ENCODE measurements at regions not wholly inside any gene's neighbourhood (a gene's known extent, or its start where the extent isn't known, plus 50 kb on each side); places are given as distances from the start of the nearest gene placed in this dataset.

DNA sequence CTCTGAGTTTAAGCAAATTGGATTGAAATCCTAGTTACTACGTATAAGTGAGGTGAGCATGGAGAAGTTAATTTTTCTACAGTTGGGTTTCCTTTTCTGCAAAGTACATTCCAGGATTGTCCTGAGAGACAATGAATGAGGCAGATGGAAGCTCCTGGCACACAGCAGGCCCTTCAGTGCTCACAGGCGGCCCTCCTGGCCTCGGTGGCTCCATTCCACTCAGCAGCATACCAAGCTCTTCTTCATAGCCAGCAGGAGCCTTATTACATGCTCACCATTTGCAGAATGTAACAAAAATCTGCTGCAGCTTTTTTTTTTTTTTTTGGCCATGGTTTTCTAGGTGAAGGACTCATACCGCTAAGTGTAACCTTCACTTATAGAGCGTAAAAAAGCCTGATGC lies 113.2 kb upstream of the FAM9B start:
- TF ChIP-seq, protein P1, sequence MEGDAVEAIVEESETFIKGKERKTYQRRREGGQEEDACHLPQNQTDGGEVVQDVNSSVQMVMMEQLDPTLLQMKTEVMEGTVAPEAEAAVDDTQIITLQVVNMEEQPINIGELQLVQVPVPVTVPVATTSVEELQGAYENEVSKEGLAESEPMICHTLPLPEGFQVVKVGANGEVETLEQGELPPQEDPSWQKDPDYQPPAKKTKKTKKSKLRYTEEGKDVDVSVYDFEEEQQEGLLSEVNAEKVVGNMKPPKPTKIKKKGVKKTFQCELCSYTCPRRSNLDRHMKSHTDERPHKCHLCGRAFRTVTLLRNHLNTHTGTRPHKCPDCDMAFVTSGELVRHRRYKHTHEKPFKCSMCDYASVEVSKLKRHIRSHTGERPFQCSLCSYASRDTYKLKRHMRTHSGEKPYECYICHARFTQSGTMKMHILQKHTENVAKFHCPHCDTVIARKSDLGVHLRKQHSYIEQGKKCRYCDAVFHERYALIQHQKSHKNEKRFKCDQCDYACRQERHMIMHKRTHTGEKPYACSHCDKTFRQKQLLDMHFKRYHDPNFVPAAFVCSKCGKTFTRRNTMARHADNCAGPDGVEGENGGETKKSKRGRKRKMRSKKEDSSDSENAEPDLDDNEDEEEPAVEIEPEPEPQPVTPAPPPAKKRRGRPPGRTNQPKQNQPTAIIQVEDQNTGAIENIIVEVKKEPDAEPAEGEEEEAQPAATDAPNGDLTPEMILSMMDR (conservative IDR thresholded peaks at IDR 0.05), result no peak
- TF ChIP-seq ZFX (IDR thresholded peaks at IDR 0.05), result no peak

Data from C4-2B (cell line).